HG02840 (cell line): ENCODE measurements at regions not wholly inside any gene's neighbourhood (a gene's known extent, or its start where the extent isn't known, plus 50 kb on each side); places are given as distances from the start of the nearest gene placed in this dataset.

Source experiments
- ATAC-seq: cut with Tn5 transposase; IDR thresholded peaks from one replicate; pipeline ENCODE4 v1.9.1; 2021; ENCODE audit warnings: mild to moderate bottlenecking, moderate library complexity, moderate number of reproducible peaks; ENCODE audit not compliant: unreplicated experiment, low FRiP score

GRCh38 chr6:14948586-14949245 is 297.2 kb upstream of the JARID2 start:
- ATAC-seq, result no peak

GRCh38 chr6:14950103-14950969 is 295.5 kb upstream of the JARID2 start:
- ATAC-seq, result no peak

DNA sequence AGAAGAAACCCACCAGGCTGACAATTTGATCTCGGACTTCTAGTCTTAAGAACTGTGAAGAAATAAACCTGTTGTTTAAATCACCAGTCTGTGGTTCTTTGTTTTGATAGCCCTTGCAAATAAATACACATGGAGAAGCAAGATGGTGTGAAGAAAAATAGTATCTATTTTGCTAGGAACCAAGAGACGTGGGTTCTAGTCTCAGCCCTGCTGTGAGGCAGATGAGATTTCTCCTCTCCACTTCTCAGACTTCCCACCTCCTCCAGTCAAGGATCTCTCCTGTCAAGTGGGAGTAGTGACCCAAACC is 294.9 kb upstream of the JARID2 start:
- ATAC-seq, result no peak

- ATAC-seq, result no peak
These were observed 294.2 kb upstream of the JARID2 start for GRCh38 chr6:14951704-14952103.

DNA sequence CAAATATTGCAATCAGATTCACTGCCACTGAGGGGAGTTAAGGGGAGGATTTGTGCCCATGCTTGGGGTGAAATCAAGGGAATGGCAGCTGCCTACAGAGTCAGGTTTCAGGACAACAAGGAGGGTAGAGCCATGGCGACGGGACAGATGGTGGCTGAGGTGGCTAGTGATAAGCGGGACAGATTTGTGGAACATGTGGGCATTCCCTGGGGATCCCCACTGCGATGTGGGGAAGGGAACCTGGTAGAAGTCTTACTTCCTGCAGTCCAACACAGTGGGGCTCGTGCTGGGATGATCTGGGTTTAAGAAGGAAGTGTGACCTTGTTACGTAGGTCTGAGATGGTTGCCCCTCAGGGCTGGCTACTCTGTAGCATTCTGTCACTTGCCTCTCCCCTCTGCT is 292.0 kb upstream of the JARID2 start:
- no peak for ATAC-seq

DNA sequence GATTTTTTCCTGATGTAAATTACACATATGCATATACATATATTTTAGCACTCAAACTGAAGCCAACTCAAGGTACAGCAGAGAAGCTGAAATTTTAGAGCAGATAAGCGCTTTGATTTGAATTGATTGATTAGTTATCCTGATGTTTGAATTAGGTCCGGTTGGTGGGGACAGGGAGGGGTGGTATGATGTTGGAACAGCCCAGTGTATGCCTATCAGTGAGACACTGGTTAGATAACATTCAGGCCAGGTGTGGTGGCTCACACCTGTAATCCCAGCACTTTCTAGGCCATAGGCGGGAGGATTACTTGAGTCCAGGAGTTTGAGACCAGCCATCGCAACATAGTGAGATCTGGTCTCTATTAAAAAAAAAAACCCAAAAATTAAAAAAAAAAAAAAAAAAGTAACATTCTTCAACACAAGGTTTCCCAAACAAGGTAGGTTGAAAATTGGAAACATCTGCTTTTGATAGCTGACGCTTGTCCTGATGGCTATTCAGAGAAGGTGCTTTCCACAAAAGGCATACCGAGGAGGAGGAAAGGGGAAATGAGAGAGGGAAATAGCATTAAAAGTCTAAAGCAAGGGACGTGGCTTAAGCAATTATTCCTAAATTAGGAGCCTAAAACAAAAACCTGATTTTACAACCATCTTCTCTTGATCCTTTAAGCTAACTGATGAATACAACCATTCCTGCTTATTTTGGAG is 288.4 kb upstream of the JARID2 start:
- no peak for ATAC-seq

GRCh38 chr6:14959324-14959885 is 286.5 kb upstream of the JARID2 start:
- no peak for ATAC-seq

- ATAC-seq, result no peak
These were observed 281.2 kb upstream of the JARID2 start for GRCh38 chr6:14964556-14965270.

DNA sequence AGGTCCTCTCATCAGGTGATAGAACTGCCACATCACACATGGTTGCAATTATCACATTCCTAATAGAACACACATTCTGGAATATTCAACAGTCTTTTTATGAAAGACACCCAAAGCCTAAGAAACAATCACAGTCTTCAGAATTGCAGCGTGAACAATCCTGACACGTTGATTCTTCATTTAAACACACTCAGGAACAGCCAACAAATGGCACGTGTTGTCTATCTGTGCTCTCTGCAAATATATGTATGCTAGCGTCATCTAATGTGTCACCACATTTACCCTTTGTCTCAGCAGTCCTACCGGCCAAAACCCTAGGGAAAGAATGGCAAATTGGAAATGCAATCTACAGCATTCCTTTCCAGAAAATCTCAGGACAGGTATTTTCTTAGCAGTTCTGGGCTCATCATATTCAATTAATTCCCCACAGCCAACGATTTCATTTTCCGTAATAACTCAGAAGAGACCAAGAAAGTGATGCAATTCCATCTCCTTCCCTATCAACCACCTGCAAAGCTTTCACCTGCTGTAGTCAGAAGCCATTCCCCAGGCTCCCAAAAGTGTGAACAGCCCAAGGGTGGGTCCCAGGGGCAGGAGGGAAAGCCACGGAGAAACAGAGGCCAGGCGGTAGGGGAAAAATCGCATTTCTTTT is 280.3 kb upstream of the JARID2 start:
- no peak for ATAC-seq

DNA sequence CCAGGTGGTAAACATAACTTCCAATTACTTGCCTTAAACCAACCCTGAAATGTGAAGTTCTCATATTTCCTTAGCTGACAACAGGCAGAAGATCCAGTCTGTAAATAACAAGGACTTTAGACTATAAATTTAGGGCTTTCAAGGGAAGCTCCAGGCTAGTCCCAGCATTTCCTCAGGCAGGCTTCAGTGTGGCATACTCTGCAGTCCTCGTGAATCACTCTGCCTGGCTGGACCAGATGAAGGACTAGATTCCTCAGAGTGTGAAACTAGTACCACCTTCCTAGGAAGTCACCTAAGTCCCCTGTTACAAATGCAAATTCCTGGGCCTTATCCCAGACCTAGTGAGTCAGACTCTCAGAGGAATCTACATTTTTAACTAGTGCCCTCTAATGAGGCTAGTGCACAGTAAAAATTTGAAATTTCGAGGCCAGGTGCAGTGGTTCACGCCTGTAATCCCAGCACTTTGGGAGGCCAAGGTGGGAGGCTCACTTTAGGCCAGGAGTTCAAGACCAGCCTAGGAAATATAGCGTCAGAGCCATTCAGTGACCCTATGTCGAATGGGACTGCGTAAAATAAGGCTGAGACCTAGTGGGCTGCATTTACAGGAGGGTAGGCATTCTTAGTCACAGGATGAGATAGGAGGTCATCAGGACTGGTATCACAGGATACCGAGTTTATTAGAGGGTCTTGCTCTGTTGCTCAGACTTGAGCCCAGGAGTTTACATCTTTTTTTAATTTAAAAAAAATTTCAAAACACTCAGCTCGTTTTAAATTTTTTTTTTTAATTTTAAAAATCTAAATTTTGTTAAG is 279.6 kb upstream of the JARID2 start:
- no peak for ATAC-seq

DNA sequence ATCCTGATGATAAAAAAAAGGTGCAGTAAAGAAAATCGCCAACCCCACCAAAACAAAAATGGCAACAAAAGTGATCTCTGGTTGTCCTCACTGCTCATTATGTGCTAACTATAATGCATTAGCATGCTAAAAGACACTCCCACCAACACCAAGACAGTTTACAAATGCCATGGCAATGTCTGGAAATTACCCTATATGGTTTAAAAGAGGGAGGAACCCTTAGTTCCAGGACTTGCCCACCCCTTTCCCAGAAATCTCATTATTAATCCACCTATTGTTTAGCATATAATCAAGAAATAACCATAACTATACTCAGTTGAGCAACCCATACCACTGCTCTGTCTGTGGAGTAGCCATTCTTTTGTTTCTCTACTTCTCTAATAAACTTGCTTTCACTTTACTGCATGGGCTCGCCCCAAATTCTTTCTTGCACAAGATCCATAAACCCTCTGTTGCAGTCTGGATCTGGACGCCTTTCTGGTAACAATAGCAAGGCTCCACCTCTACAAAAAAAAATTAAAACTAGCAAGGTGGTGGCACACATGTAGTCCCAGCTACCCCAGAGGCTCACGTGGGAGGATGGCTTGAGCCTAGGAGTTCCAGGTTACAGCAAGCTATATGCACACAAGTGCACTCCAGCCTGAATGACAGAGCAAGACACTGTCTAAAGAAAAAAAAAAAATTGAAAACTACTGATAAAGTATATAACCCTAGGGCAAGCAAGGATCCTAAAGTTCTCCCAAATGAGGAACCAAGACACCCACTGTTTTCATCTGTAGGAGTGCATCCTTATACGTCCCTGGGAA is 278.8 kb upstream of the JARID2 start:
- ATAC-seq, result no peak

DNA sequence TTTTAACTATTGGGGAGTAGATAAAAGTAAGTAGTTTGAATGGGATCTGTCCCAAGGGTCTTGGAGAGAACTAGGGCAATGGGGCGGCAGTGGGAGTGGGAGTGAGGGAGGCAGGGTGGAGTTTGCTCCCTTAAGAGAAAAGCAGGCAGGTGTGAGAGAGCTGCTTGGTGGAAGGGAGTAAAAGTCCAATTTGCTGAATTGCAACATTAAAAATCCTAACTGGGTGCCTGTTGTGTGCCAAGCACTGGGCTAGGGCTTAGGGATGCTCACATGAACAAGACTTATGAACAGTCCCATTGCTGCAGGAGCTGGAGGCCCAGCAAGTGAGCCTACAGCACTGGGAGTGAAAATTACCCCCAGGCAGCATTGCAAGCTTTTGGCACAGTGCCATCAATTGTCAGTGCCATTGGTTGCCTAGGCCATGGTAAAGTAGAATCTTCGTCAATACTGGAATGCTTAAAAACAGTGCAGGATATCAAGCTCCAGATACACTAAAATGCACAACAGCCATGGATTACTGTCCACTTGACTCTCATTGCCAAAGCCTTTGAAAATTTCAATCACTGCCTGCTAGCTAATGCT is 277.7 kb upstream of the JARID2 start:
- ATAC-seq, result no peak

- no peak for ATAC-seq
These were observed 276.7 kb upstream of the JARID2 start for GRCh38 chr6:14969126-14969525.

GRCh38 chr6:14972379-14973067 is 273.3 kb upstream of the JARID2 start:
- ATAC-seq, result no peak

DNA sequence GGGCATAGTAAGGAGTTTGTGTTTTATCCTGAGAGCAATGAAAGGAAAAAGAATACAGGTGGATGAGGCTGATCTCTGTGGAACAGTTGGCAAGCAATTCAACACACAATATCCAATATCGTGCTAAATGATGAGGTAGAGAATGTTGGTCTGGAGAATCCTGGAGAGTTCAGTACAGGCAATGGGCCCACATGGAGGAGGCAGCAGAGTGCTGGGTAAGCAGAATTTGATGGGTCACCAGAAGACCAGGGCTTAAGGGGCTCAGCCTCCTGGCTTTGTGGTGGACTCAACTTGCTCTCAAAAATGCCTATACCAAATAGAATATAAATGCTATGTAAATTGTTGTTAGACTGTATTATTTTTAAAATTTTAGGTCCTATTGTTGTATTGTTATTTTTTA is 271.5 kb upstream of the JARID2 start:
- ATAC-seq, result no peak

- ATAC-seq, result no peak
These were observed 270.9 kb upstream of the JARID2 start for GRCh38 chr6:14974792-14975470.

GRCh38 chr6:14975471-14975817 is 270.4 kb upstream of the JARID2 start:
- no peak for ATAC-seq
